ENCODE measurements at regions not wholly inside any gene's neighbourhood (a gene's known extent, or its start where the extent isn't known, plus 50 kb on each side); places are given as distances from the start of the nearest gene placed in this dataset.

- TF ChIP-seq RNF2 (IDR thresholded peaks at IDR 0.05; ENCODE audit: borderline replicate concordance, low read depth, low read length, missing control alignments, poor library complexity, severe bottlenecking): no peak
- no peak for TF ChIP-seq TCF12 (IDR thresholded peaks at IDR 0.05; ENCODE audit: low read depth, low read length)
- TF ChIP-seq EP300 (IDR thresholded peaks at IDR 0.05; ENCODE audit: borderline replicate concordance in 1 of 2, low read depth in 2 of 2, low read length in 2 of 2): no peak
- TF ChIP-seq EZH2 (IDR thresholded peaks at IDR 0.05; ENCODE audit: low read depth, low read length, severe bottlenecking): no peak
Observed at GRCh38 chr3:56969851-56970250, 90.6 kb upstream of the SPATA12 start.
